B cell (primary cell): ENCODE measurements at regions not wholly inside any gene's neighbourhood (a gene's known extent, or its start where the extent isn't known, plus 50 kb on each side); places are given as distances from the start of the nearest gene placed in this dataset.

Source experiments
- ATAC-seq: fragments of 200-7000 bp; cut with Tn5 transposase; one replicate; pipeline ENCODE4 v1.10.0; 2021; ENCODE audit warnings: low read depth, mild to moderate bottlenecking, moderate number of reproducible peaks, moderate library complexity
- CTCF ChIA-PET: fragments of 350-600 bp; sonication (Branson Sonifier 250); formaldehyde crosslinking; loops from one replicate; lab custom pipeline; 2021; ENCODE audit warnings: antibody characterized with exemption, inconsistent platforms; lab: Charles Lee
- POLR2A ChIA-PET: fragments of 350-600 bp; sonication (Branson Sonifier 250); formaldehyde crosslinking; loops from one replicate; lab custom pipeline; 2021; ENCODE audit warnings: antibody characterized with exemption; lab: Charles Lee
- DNase-seq: peaks from one replicate; pipeline ENCODE4 v3.0.0; 2013
- H2AFZ ChIP-seq: 2 replicates; pipeline ENCODE4 v1.6.1; 2012; ENCODE audit warnings: mild to moderate bottlenecking, low read depth, low read length; ENCODE audit not compliant: insufficient read depth, poor library complexity, severe bottlenecking
- H3K27ac ChIP-seq, 2 donors: 1 replicate in 1 of 2; 2 replicates in 1 of 2; pipeline ENCODE4 v1.5.1; 2012 to 2013; ENCODE audit warnings: low read length in 2 of 2, mild to moderate bottlenecking in 2 of 2, moderate library complexity in 1 of 2
- H3K27me3 ChIP-seq, 4 experiments: fragments of 200-600 bp in 1 of 4; sonication (generic) in 1 of 4; replicated peaks in 1 of 4; 1 replicate in 2 of 4; 2 replicates in 2 of 4; pipeline versions ENCODE4 v1.6.1 to v1.7.0; 2013 to 2016; ENCODE audit warnings: low read length in 3 of 4, mild to moderate bottlenecking in 2 of 4, mixed read lengths in 1 of 4, moderate library complexity in 1 of 4; ENCODE audit not compliant: insufficient read depth in 4 of 4, control insufficient read depth in 3 of 4; ENCODE audit errors: control extremely low read depth in 1 of 4
- H3K36me3 ChIP-seq, 2 experiments: replicated peaks in 1 of 2; 1 replicate in 1 of 2; 2 replicates in 1 of 2; pipeline versions ENCODE4 v1.6.1 to v1.7.1; 2013; ENCODE audit warnings: low read length in 1 of 2; ENCODE audit not compliant: insufficient read depth in 2 of 2, control insufficient read depth in 1 of 2; ENCODE audit errors: control extremely low read depth in 1 of 2, extremely low read depth in 1 of 2
- H3K4me1 ChIP-seq, 2 donors: fragments of 200-600 bp in 1 of 2; sonication (generic) in 1 of 2; 1 replicate in 1 of 2; 2 replicates in 1 of 2; pipeline versions ENCODE4 v1.5.1 to v1.6.1; 2013 to 2017; ENCODE audit warnings: low read length in 2 of 2; ENCODE audit not compliant: control insufficient read depth in 2 of 2, insufficient read depth in 2 of 2
- H3K4me2 ChIP-seq: replicated peaks from 2 replicates; pipeline ENCODE3; 2012; ENCODE audit warnings: mild to moderate bottlenecking, low read depth, low read length; ENCODE audit not compliant: poor library complexity, severe bottlenecking
- H3K4me3 ChIP-seq, 5 experiments: fragments of 200-600 bp in 1 of 5; sonication (generic) in 1 of 5; 1 replicate in 3 of 5; 2 replicates in 2 of 5; pipeline versions ENCODE4 v1.5.1 to v1.7.0; 2011 to 2016; ENCODE audit warnings: low read length in 4 of 5, mild to moderate bottlenecking in 4 of 5, low read depth in 2 of 5, control low read depth in 1 of 5, moderate library complexity in 1 of 5; ENCODE audit not compliant: insufficient read depth in 1 of 5; ENCODE audit errors: control extremely low read depth in 1 of 5, extremely low read depth in 1 of 5
- H3K79me2 ChIP-seq: fragments of 200-600 bp; sonication (generic); one replicate; pipeline ENCODE4 v1.6.0; 2016; ENCODE audit warnings: low read length; ENCODE audit not compliant: control insufficient read depth, insufficient read depth
- H3K9ac ChIP-seq: fragments of 200-600 bp; sonication (generic); 2 replicates; pipeline ENCODE4 v1.6.1; 2017; ENCODE audit warnings: mild to moderate bottlenecking, low read length, moderate library complexity
- H3K9me3 ChIP-seq, 3 donors: one replicate each; pipeline versions ENCODE4 v1.6.1 to v1.7.1; 2013; ENCODE audit warnings: low read length in 2 of 3; ENCODE audit not compliant: control insufficient read depth in 2 of 3, insufficient read depth in 1 of 3; ENCODE audit errors: control extremely low read depth in 1 of 3
- H4K20me1 ChIP-seq: 2 replicates; pipeline ENCODE4 v1.6.0; 2012; ENCODE audit warnings: mild to moderate bottlenecking, low read length; ENCODE audit not compliant: insufficient read depth, control insufficient read depth, poor library complexity, severe bottlenecking
- H3K27ac Mint-ChIP-seq: one replicate; pipeline ENCODE4 v1.8.0; 2021; ENCODE audit warnings: mixed read lengths
- H3K27me3 Mint-ChIP-seq: one replicate; pipeline ENCODE4 v1.8.0; 2021; ENCODE audit warnings: mixed read lengths
- H3K4me1 Mint-ChIP-seq: one replicate; pipeline ENCODE4 v1.8.0; 2021; ENCODE audit warnings: mixed read lengths
- H3K4me3 Mint-ChIP-seq: one replicate; pipeline ENCODE4 v1.8.0; 2021; ENCODE audit warnings: mixed read lengths
- H3K9me3 Mint-ChIP-seq: one replicate; pipeline ENCODE4 v1.8.0; 2022; ENCODE audit warnings: mixed read lengths; ENCODE audit not compliant: insufficient read depth
- CTCF ChIP-seq: fragments of 200-600 bp; IDR thresholded peaks from one replicate; pipeline ENCODE4 v1.8.0; 2022; ENCODE audit warnings: antibody characterized with exemption, mild to moderate bottlenecking
- EZH2 ChIP-seq: IDR thresholded peaks from 2 replicates; pipeline ENCODE4 v1.6.1; 2012; ENCODE audit warnings: borderline replicate concordance, low read depth, mild to moderate bottlenecking, moderate library complexity, low read length; ENCODE audit not compliant: insufficient read depth, poor library complexity, severe bottlenecking
- WGBS: methylation state at CpG from one replicate; pipeline ENCODE4 v1.1.5; 2013; ENCODE audit warnings: missing lambda C conversion rate; ENCODE audit not compliant: insufficient coverage; 5-methylcytosine and 5-hydroxymethylcytosine counted together
- intact Hi-C: fragments of 100-400 bp; cut with micrococcal nuclease; formaldehyde crosslinking; loops from one replicate; pipeline ENCODE4 v1.10.0; 2022

- Histone ChIP-seq H3K79me2 (no peaks in the 10 kb centered on the region), H2AFZ (peak overlapping the region; percentile 12), H3K27me3 (no peaks in the 10 kb centered on the region), H3K9ac (no peak overlapping the region), H3K9me3 (no peaks in the 10 kb centered on the region), H3K27ac (peak overlapping the region in 1 of 2 donors; percentile 32), H3K36me3 (no peaks in the 10 kb centered on the region), H4K20me1 (no peaks in the 10 kb centered on the region), H3K4me3 (no peak overlapping the region), H3K4me2 (peak overlapping the region; percentile 35), H3K4me1 (peaks cover 35 to 36% of the 10 kb centered on the region in 2 donors)
- H3K27ac Mint-ChIP-seq: peak overlapping the region; percentile 70
- no peak for DNase-seq
- ChIA-PET CTCF (interaction anchor here (0.7 to 9.2 kb wide), 22 partner anchors 9 to 301 kb away, joined by 3 to 183 read pairs (median 5); no protein-coding TSS in a partner anchor), POLR2A (interaction anchor here (0.5 kb wide), 1 partner anchor 10 kb away, joined by 3 read pairs; no protein-coding TSS in a partner anchor)
- no peaks in the 10 kb centered on the region for H3K27me3 Mint-ChIP-seq
- intact Hi-C loops: loop anchor here (1.0 to 5.0 kb wide), 4 partner anchors 101 to 219 kb away; no protein-coding TSS in a partner anchor
- no peaks in the 10 kb centered on the region for H3K9me3 Mint-ChIP-seq
- no peak for TF ChIP-seq CTCF
- no peak for TF ChIP-seq EZH2
- WGBS: no CpG with 5 or more reads among the region's 5 CpGs
- H3K4me1 Mint-ChIP-seq: peaks cover 46% of the 10 kb centered on the region
- ATAC-seq: no peak
- H3K4me3 Mint-ChIP-seq: peak overlapping the region; percentile 17
Observed at GRCh38 chr1:101137144-101138126, 99.4 kb upstream of the S1PR1 start.
